Umbilical cord (tissue), 1 donor: ENCODE measurements at regions not wholly inside any gene's neighbourhood (a gene's known extent, or its start where the extent isn't known, plus 50 kb on each side); places are given as distances from the start of the nearest gene placed in this dataset.
"Not testable (repeated sequence)": the region's sequence is repeated elsewhere in the genome, so short reads cannot be mapped to it uniquely, and the experiment has no call there.

ENCODE experiments used
- DNase-seq: peaks from one replicate; pipeline ENCODE4 v3.0.0-alpha.2; 2015; ENCODE audit warnings: low spot score

- no peak for DNase-seq
Measured at GRCh38 chr16:48004141-48004695, 151.6 kb downstream of the ABCC12 start.

GRCh38 chr16:48003206-48003907, 152.4 kb downstream of the ABCC12 start:
- DNase-seq: peak; percentile 6

GRCh38 chr16:48001324-48001895, 154.4 kb downstream of the ABCC12 start:
- peak; percentile 15 for DNase-seq

- no peak for DNase-seq
Measured at GRCh38 chr16:48000622-48001021, 155.2 kb downstream of the ABCC12 start.

DNA sequence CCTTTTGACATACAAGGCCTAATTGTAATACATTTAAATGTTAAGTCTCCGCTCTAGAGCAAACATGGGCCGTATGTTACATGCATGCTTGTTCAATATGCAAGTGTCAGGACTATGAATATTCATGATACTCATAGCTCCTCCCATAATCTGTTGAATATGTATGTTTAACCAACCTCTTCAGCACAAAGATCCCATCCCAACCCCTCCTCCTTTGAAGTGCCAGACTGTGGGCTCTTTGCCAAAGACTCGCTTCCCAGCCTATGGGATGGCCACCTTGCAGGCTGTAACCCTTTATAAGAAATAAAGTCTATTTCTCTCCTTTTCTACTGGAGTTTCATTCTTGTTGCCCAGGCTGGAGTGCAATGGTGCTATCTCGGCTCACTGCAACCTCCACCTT, 156.2 kb downstream of the ABCC12 start:
- no peak for DNase-seq

GRCh38 chr16:47995354-47995753, 160.4 kb downstream of the ABCC12 start:
- DNase-seq: no peak

- no peak for DNase-seq
Measured at GRCh38 chr16:47991491-47991890, 164.3 kb downstream of the ABCC12 start.

- DNase-seq: no peak
Measured at GRCh38 chr16:47990676-47991075, 165.1 kb downstream of the ABCC12 start.

GRCh38 chr16:47987136-47987535, 168.7 kb downstream of the ABCC12 start:
- no peak for DNase-seq

DNA sequence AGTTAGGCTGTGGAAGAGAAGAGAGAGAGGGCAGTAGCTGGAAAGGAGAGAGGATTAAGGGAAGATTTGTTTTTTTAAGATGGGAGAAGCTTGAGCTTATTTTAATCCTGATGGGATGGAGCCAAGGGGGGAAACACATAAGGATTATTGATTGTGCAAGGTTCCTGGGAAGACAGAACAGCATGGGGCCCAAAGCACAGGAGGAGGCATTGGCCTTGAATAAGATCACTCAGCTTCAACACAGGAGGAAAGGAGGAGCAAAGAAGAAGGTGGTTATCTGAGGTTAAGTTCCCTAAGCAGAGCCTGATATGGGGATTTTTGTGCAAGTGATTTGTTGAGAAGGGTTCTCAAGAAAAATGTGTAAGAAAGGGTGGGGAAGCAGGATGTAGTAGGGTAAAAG, 169.8 kb downstream of the ABCC12 start:
- no peak for DNase-seq

DNA sequence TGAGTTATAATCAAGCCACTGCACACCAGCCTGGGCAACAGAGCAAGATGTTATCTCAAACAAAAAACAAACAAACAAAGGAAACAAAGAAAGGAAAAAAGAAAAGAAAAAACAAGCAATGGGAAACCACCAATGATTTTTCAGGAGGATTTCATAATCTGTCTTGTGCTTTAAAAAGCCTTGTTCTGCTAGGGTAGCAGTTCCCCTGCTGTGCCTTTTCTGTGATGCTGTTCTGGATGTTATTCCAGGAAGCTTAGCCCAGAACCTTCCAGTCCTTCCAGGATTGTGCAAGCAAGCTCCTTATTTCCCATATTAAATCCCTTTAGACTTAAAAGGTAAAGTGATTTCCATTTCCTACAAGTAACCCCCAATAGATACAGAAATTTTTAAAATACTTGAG, 171.1 kb downstream of the ABCC12 start:
- no peak for DNase-seq

GRCh38 chr16:47983999-47984580, 171.7 kb downstream of the ABCC12 start:
- DNase-seq: no peak

GRCh38 chr16:47980212-47980611, 175.6 kb downstream of the ABCC12 start:
- DNase-seq: no peak

DNA sequence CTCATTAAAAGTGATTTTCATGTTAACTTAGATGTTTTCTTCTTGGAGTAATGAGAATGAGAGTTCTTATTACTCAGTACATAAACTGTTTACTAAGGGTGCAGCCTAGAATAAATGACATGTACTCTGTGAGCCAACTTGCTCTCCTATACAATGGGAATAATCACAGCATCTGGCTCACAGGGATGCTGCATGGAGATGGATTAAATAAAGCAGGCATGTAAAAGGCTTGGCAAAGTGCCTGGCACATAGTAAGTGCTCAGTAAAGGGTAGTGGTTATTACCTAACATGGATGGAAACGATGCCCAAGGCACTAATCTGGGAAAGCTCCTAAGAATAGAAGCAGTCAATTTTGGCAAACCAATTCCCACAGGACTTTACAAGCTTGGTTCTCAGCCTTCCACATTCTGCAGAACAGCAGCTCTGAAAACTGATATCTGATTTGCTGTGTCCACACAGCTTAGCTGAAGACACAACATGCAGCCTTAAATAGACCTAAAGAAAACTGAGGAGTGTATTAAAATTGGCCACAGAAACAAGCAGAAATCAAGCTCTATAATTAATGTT, 176.1 kb downstream of the ABCC12 start:
- no peak for DNase-seq

- DNase-seq: no peak
Measured at GRCh38 chr16:47979164-47979520, 176.7 kb downstream of the ABCC12 start.

GRCh38 chr16:47978491-47979163, 177.2 kb downstream of the ABCC12 start:
- no peak for DNase-seq

GRCh38 chr16:47977802-47978201, 178.0 kb downstream of the ABCC12 start:
- no peak for DNase-seq

- DNase-seq: no peak
Measured at GRCh38 chr16:47976636-47977210, 179.1 kb downstream of the ABCC12 start.

GRCh38 chr16:47974971-47975370, 180.8 kb downstream of the ABCC12 start:
- DNase-seq: not testable (repeated sequence)

GRCh38 chr16:47973552-47973951, 182.2 kb downstream of the ABCC12 start:
- DNase-seq: no peak

DNA sequence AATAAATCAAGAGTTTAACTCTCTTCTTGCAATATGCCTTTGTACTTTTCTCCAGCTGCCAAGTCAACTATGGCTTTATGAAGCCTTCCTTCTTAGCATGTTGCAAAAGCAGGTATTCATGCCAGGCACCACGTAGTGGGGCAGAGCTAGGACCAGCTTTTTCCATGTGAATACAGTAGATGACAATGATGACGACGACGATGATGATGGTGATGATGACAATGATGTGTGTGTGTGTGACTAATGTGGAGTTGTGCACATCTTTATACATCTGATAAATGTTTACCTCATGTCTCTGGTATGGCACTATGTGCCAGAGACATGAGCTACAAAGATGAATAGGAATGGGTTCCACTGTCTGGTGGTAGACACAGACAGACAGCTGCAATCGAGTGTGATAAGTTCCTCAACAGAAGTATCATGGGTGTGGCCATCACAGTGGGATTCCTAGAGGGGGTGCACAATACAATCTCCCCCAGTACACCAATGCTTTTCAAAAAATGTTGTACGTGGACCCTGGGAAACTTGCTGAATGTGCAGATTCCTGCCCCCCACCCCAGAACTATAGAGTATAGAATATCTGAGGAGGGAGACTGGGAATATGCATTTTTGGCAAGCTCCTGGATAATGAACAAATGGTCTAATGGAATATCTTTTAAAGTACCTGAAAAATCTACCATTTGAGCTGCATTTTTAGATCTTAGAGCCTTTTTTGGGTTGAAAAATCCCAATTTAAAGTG, 183.4 kb downstream of the ABCC12 start:
- DNase-seq: no peak
